Stimulated activated CD8-positive, alpha-beta memory T cell treated with anti-CD3 and anti-CD28 coated beads, Interleukin-12 subunit alpha, Interleukin-12 subunit beta, amount 100 ng/mL, for 4 hours (primary cell): ENCODE measurements at regions not wholly inside any gene's neighbourhood (a gene's known extent, or its start where the extent isn't known, plus 50 kb on each side); places are given as distances from the start of the nearest gene placed in this dataset.

ENCODE experiments used
- DNase-seq: peaks from one replicate; pipeline ENCODE4 v3.0.0-alpha.2; 2020; ENCODE audit warnings: low read depth

DNA sequence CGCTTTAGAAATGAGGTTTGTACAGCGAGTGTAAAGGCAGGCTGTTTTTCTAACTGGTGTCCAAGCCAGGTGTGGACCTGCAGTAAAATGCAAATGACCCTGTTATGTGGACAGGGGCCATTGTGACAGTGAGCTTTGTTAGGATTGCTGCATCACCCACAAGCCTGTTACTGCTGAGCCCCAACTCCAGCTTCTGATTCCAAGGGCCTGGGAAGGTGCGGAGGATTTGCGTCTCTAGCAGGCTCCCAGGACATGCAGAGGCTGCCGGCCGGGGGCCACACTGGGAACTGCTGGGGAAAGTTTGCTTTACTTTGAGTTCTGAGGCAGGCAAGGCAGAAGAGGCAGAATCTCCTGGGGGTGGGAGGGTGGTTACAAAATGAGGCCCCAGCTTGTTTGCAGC, 164.1 kb downstream of the GLI2 start:
- DNase-seq = no peak

DNA sequence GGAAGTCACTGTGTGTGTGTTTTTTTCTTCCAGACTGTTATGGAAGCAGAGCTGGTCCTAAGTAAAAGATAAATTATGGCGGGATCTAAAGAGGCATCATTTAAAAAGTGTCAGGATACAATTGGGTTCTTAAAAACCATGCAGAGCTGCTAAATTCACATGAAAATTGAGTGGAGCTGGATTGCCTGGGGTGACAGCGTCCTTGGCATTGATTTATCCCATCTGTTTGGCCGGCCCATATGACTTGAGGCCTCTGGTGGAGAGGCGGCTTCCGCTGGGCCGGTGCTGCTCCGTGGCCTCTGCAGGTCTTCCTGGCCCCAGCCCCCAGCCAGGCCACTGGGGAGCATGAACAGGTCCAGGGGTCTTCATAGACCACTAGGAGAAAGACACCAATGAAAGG, 165.5 kb downstream of the GLI2 start:
- DNase-seq = no peak

DNA sequence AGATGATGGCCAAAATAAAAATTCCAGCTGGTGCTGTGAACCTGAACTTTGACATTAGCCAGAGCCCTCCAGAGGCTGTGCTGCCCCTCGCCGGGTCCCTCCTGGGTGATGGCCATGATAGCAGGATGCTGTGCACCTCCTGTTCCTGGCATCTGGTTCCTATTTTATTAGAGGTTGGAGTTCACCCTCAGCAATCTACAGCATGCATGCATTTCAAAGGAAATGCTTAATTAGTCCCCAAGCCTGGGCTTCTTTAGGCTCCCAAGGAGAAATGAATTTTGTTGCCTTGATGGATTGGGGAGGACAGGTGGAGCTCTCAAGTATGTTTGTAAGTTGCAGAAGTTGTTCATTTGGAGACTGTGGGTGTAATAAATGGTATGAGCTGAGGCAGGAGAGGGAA, 166.9 kb downstream of the GLI2 start:
- no peak for DNase-seq

DNA sequence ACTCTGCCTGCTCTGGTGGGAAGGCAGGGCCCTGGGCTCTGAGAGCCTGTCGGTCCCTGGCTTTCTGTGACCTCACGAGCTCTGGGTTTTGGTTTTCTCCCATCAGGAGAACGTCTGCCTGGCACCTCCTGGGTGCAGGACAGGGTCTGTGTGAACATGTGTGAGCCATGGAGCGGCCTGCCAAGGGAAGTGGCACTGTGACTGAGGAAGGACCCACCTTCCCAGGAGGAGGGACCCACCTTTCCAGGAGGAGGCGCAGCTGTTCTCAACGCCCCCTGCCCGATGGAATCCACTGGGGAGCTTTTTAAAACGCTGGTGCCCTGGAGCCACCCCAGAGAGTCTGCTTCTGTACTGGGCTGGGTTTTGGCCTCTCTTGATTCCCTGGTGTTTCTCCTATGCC, 168.7 kb downstream of the GLI2 start:
- no peak for DNase-seq

DNA sequence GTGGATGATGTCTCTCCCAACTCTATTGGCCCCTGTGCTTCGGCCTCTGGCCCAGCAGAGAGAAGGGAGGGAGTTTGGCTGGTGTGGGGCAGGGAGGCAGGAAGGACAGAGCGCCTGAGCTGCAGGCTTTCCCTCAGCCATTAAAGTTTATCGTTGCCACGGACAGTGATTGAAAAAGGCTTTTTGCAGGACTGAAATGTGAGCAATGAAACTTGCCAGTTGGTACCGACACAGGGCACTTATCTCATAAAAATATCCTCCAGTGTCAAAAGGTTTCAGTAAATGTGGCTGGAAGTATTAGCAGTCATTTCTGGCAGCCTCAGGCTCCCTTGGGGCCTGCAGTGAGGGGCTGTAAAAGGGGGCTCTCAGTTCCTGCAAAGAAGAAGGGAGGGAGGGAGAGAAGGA, 169.2 kb downstream of the GLI2 start:
- DNase-seq = no peak

DNA sequence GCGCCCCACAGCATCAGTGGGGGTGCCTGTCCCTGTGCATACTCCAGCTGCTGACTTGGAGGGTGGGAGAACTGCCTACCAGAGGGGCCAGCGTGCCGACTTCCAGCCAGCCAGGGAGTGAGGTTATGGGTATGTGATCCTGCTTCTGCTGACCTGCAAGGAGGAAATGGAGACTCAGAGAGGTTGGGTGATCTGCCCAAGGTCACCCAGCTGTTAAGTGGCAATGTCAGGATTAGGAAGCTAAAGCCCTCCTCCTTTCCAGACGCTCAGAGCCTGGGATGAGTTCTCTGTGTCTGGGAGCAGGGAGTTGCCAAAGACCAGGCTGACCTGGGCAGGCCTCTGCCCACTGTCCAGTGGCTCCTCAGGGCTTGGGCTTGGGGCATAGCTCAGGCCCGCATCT, 169.6 kb downstream of the GLI2 start:
- DNase-seq = no peak

DNA sequence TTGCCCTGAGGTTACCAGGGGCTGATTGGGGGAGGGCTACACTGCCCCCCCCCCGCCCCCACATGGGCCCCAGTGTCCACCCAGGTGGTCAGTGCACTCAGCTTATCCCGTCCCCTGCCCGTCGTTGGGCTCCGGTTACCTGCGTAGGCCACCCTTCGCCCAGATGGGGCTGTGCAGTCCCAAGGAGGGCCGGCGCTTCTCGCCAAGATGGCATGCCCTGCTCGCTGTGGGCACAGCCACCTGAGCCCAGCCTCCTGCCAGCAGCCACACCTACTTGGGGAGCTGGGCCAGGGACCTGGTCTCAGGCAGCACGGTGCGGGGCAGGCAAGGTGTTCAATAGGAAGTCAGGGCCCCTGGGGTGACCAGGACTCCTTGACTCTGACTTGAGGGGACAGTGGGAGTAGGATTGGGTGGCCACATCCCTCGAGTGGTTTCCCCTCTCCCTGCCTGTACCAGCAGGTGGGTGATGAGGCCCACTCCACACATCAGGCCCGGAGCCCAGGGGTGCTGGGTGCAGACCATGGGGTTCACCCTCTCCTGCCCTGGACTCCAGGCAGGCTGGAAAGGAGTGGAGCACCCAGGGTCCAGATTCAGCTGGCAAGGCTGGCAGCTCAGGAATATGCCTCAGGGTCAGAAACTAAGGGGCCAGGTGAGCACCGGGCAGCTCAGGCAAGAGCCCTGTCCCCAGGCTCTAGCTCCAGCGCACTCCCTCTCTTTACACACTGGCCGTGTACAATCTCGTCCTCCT, 170.3 kb downstream of the GLI2 start:
- no peak for DNase-seq

DNA sequence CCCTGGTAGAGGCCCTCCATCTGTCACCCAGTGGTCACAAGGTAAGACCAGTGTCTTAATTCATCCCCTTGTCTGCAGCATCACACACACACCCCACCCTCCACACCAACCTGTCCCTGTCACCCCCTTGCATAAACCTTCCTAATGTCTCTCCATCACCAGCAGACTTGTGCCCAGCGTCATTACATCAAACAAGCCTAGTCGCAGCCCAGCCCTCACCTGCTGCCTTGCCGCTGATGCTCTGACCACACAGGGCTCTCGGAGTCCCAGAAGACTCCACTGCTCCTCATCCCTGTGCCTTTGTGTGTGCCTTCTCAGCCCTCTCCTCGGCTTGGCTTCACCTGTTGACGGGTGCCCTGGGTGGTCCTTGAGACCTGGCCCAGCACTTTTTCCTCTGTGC, 171.2 kb downstream of the GLI2 start:
- DNase-seq = no peak

DNA sequence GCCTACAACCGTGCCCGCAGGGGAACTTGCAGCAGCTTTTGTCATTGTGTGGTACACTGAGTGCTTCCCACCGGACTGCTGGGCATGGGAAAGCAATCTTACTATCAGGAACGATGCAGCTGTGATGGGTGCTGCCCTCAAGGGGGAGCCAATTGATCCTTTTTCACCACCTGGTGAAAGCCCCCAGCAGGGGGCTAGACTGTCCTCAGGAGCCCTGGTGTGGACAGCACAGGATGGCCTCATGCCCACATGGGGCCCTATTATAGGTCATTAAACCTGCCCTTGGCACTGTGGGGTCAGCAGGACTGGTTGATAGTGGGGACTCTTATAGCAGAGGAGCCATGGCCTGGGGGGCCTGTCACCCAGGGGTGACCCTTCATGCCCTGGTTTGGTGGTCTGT, 172.2 kb downstream of the GLI2 start:
- no peak for DNase-seq

DNA sequence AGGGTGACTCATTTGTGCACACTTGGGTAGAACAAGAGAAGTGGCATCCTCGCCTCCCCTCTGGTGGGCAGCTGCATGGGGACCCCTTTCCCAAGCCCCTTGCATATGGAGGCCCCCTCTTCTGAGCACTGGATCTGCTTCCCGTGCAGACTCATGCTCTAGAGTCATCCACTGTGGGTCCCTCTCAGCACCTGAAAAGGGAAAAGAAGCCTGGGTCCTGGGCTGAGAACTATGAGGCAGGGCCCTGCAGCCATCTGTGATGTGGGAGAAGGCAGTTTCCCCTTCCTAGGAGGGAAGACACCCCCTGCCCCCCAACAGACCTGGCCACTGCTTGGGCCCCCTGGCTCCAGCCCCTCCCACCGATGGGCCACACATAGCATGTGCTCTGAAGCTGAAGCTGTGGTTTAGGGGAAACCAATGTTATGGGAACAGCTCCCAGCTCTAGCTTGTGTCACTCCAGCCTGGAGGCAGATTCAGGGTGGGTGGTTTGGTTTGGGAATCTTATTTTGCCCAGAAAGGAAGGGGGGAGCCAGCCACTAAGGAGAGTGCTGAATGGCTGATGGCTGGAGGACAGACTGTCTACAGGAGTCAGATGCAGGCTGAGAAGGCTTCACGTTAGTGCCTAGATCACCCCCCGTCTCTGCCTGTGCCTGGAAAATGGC, 172.8 kb downstream of the GLI2 start:
- no peak for DNase-seq

DNA sequence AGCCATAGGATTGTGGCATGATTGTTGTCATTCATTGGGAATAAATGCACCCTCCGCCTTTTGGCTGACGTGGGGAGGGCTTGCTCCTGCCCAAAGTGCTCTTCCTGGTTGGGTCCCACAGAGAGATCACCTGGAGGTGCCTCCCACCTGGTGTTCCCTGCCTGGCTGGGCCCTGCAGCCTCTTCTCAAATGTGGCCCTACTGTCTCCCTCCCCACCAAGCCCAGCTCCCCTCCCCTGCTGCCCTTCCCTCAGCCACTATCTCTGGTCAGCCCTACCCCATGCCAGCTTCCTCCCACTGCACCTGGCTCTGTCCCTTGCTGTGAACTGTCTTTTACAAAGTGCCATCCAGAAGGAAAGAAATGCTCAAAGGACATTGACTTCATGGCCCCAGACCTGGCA, 173.4 kb downstream of the GLI2 start:
- DNase-seq = no peak

DNA sequence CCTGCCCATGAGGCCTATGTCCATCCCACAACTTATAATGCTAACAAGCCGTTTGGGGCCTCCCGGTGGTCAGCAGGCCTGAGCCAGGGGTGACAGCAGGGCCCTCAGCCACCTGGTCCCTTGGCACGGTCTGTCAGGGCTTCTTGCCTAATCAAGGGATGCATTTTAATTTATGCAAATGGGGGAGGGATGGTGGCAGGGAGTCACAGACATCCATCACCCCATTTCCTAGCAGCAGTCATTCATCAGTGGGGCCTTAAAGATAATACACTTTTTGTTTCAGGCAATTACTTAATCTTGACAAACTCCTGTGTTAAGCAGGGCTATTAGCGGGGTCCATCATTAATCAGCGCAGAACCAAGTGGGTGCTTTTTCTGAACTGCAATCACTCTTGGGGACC, 174.5 kb downstream of the GLI2 start:
- DNase-seq = no peak

DNA sequence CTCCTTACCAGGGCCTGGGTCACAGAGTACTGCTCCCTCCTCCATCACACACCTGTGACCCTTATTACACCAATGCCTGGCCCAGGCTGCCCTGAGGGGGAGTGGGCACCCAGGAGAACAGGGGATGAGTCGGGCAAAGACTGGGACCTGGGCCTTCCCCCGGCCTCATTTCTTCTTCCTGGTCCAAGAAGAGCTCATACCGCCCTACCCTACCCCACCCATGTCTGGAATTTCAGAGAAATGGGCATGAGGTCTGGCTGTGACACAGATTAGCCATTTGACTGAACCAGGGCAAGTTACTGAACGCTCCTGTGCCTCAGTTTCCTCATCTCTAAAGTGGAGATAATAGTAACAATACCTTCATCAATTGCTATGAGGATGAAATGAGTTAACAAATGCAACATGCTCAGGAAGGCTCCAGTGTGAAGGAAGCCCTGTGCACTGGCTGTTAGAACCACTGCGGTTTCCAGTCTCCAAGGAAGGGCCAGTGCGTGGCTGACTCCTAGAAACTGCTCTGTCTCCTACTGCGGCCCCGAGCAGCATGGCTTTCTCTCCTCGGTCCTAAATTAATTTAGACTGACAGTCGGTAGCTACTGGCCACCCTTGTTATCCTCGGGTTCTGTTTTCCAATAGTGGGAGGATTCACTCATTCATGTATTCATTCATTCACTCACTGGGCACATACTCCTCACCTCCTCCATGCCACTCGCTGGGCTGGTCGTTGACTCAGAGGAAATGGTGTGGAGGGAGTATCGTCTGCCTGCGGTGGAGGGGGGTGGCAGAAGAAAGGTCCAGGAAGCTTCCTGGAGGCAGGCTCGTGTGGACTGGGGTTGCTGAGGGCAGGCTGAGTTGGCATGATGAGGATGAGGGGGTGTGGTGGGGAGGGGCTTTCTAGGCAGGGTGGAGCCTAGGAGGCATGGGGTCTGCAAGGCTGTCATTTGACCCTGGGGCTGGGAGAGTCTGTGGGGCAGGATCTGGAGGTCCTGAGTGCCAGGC, 175.6 kb downstream of the GLI2 start:
- DNase-seq = no peak

DNA sequence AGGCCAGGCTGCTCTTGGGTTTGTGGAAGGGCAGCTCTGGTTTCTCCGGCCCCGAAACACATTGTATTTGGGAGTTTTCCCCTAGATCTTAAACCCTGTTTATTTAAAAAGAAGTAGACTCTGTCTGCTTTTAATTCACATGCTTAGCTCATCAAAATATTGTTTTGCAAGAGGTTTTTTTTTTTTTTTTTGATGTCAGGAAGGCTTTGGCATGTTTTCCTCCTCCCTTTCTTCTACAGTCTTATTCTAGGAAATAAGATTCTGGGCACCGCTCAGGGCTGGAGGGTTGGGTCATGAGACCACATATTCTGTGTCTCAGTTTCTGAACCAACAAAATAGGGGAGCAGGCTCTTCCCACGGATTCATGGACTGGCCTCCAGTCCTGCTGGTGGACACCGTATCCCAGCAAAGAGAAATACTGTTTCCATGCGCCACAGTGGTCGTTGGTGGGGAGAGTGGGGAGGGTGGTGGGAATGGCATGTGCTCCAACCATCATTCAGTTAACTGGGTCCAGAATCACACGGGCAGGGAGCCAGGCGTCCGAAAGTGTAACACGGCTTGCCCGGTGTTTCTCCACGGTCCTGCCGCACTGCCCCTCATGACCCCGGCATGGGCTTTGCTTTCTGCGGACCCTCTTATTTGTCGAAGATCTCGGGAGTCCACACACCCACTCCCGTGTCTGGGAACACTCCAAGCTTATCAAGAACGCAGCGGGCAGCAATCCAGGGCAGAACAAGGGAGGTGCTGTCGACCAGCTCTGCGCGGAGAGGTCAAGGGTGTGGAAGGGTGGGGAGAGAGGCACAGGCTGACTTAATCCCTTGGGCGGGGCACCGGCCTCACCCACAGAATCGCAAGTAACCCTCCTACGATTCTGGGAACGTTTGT, 176.7 kb downstream of the GLI2 start:
- DNase-seq = no peak

DNA sequence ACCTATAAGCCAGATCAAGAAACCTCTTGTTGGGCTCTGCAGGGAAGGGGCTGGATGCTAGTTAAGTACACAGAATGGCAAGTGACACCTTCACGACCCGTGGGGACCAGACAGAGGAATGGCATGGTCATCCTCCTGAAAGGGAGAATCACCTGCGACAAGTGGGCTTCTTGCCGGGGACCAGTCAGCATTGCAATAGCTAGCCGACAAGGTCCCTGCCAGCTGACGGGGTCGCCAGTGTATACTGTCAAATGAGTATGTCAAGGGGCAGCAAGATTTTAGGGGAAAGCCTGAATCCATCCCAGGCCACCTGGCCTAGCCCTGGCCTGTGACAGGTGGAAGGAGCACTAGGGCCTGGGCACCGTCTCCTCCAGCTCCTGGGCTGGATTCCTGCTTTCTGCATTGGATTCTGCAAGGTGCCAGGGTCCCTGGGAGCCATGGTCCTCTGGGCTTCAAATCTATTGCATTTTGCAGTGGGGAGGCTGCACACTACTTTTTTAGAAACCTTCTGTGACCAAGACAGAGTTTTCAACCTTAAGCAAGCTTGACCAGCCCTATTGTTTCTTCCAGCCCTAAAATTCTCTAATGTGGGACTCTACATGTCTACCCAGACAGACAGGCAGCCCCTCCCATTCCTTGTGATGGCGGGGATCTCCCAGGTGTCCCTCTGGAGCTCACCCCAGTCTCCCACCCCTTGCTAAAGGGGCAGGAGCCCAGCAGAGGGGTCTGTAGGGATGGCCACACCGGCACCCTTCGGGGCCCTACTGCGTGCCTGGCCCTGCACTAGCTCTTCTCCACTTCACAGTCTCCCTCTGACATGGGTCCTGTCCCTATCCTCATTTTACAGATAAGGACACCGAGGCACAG, 178.5 kb downstream of the GLI2 start:
- DNase-seq = no peak

DNA sequence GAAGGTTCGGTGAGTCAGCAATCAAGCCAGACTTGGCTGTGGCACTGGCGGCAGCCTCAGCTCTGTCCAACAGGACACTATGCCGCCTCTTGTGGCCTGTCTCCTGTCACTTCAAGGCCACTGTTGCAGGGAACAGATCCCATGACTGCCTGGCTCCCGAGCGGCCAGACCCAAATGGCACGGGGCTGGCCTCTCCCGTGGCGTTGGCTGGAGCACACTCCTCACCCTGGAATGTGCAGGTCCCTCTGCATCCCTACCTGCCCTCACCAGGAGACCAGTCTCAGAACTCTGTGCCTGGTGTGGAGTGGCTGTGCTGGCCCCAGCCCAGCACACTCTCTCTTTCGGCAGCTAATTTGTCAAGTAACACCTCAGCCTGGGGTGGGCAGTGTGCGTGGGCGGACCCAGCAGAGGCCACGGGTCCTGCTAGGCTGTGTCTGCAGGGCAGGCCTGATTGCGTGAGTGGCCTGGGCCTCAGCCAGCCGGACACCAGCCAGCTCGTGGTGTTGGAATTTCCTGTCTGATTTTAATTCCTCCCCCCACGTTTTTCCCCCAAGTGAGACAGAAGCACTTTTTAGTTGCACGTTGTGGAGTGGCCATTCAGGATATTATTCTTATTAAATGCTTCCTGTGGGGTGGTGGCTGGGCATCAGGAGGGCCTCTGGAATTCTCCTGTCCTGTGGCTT, 179.3 kb downstream of the GLI2 start:
- DNase-seq = no peak

DNA sequence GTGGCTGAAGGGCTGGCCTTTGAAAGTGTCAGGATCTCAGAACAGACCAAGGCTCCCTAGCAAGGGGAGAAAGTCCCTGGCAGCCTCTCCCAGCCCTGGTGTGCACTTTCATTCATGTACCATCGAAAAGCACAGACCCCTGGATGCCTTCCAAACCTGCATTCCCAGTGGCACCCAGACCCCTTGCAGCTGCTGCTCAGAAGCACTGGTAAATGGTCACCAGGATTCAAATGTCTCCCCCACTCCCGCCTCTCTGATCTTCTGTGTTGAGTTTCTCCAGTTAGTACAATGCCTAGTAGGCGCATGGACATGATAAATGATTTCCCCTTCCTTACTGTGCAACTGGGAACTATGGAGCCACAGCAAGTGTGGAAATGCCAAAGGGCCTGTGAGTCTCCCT, 180.0 kb downstream of the GLI2 start:
- no peak for DNase-seq

DNA sequence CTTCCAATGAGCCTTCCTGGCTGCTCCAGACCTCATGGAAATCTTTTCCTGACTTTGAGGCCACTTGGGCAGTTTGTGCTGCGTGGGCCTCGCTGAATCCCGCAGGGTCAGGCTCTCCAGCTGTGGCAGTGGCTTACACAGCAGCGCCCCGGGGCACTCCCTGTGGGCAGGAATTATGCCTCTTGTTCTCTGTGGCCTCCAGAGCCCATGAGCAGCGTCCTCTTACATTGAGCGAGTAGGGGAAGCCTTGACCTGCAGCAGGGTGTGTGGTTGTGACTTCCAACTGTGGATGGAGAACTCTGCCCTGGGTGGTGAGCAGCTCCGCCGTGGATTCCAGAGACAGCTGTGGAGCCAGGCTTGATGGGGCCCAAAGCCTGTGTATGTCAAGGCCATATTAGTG, 180.8 kb downstream of the GLI2 start:
- DNase-seq = no peak

DNA sequence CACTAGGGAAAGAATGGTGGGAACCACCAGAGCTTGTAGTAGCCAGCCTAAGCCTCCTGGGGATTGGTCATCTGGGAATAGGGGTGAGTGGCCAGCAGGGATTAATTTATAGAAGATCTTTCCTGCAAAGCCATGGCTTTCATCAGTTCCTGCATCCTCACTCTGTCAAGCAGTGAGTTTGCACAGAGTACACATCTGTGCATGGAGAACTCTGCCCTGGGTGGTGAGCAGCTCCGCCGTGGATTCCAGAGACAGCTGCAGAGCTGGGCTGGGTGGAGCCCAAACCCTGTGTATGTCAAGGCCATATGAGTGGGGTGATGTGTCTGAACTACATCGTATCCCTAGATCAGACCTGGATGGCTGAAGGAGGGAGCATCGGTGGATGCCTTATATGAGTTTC, 182.2 kb downstream of the GLI2 start:
- DNase-seq = no peak

DNA sequence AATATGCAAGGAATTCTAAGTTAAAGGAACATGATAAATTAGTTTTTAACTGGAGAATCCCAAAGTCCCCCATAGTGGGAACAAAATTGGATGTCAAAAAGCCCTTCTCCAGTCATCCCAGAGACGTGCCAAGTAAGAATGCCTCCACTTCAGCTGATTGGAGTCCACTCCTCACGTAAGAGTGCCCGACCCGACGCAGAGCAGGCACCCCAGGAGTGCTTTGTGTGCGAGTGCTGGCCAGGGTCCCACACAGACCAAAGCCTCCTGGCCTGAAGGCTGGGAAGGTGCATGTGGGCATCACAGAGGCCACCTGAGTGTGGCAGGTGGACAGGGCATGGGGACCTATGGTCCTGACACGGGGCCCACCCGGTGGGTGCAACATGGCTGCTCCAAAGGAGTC, 183.5 kb downstream of the GLI2 start:
- no peak for DNase-seq
